Left cardiac atrium (tissue), 4 donors: ENCODE measurements at regions not wholly inside any gene's neighbourhood (a gene's known extent, or its start where the extent isn't known, plus 50 kb on each side); places are given as distances from the start of the nearest gene placed in this dataset.

Source experiments
- ATAC-seq, 2 donors: fragments of 200-7000 bp; cut with Tn5 transposase; one replicate each; pipeline ENCODE4 v1.9.1; 2020; ENCODE audit warnings: mild to moderate bottlenecking in 2 of 2, moderate library complexity in 2 of 2
- DNase-seq: peaks from one replicate; pipeline ENCODE4 v3.0.0-alpha.2; 2020
- intact Hi-C, 2 donors: fragments of 100-400 bp; cut with DNase I; formaldehyde crosslinking; loops; one replicate each; pipeline versions ENCODE4 v1.14.1 to v1.15.1; 2022 to 2023
- donor health status: DM: no; HTN: yes; CAD: no.
- donor health status: DM: no; HTN: yes; CAD: no; lungs with severe emphysema.
- donor health status: DM: yes; HTN: yes; CAD: no.
- donor health status: Dilated cardiomyopathy.

- no peak for DNase-seq
- intact Hi-C loops: no loop called here
- peak in 1 of 2 donors; percentile 38 for ATAC-seq
Measured at GRCh38 chr16:64892835-64893785, 228.8 kb downstream of the CDH11 start.

DNA sequence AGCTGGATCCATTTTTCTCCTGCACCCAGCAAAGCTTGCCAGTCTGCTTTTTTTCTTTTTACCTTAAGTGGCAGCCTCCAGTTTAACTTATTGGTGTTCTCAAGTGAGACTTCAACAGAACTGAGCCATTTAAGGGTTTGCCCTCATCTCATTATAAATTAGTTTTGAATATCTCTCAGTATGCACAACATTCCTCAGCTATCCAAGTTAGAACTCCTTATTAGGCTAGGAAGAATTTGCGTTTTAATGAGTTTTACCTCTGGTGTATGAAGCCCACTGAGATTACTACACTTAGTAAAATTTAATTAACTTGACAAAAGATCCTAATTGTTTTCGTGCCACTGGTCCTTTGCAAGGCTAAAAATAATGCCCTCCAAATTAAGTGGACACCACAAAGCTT lies 232.4 kb downstream of the CDH11 start:
- DNase-seq (no peak), ATAC-seq (no peak)
- intact Hi-C loops: no loop called here

DNA sequence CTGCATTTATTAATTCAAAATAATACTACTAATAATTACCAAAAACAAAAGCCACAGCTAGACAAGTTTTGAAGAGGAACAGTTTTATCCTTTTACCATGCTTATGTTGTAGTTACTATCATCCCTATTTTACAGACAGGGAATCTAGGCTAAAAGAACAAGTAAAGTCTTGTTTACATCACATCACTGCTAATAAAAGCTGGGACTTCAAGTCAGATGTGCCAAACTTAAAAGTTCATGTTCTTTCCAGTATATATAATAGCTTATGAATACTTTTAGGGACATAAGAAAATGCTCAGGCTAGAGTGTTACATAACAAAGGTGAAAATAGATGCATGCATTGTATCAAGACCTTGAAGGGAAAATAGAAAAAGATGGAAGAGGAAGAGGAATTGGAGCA lies 234.2 kb downstream of the CDH11 start:
- ATAC-seq (no peak), DNase-seq (no peak)
- intact Hi-C loops: no loop called here

DNA sequence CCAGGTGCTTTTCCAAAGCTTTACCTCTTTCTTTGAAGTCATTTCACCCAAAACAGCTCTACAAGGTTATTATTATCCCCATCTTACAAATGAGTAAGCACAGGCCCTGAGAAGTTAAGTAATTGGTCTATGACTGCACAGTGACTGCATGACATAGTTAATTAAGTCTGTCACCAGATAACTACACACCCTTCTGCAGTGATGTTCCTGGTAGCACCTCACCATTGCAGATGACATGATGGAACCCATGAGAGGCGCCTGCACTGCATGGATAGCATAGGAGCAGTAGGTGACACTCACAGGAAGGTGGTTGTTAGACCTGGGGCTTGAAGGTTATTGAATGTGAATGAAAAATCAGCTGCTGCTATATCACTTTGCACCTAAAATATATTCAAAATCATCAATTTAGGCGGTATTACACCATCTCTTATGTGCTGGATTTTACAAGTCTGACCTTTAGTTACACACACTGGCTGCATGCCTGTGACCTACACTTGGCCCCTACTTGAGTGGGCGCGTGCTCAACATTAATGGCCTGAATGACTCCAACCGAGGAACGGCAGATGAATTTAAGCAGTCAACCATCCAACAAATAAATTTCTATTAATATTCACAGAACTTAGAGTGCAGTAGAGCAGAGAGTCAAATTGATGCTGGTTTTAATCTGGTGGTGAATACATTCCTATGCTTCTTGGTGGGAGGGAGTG lies 239.6 kb downstream of the CDH11 start:
- ATAC-seq (peak; percentile 44 to 75), DNase-seq (peak; percentile 32)
- intact Hi-C loops: no loop called here

DNA sequence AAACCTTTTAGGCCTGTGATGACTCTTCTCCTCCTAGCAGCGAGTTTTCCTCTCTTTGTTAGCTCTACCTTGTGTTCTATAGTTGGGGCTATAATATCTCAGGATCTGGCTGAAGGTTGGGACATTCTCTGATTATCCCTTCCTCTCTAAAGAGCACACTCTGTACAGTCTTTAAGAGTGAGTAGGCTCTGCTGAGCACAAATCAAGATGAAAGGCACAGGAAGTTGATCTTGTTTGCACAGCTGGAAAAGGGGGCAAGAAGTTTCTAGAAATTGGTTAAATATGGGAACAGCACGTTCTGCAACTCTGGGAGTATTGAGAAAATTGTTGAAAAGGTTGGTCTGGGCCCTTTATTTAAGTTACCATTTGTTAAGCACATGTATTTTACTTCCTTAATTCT lies 240.9 kb downstream of the CDH11 start:
- intact Hi-C loops: no loop called here
- ATAC-seq (peak in 1 of 2 donors; percentile 40), DNase-seq (no peak)

DNA sequence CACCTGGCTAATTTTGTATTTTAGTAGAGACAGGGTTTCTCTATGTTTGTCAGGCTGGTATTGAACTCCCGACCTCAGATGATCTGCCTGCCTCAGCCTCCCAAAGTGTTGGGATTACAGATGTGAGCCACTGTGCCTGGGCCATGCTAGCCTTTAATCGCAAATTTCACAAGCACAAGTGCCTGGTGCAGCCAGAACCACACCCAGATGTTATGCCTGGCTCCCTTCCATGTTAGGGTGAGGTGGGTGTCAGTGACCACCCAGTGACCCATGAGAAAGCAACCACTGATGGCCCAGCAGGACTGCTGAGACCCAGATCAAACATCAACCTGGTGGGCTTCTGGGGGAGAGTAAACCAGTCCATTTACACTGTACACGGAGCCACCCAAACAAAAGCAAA lies 241.9 kb downstream of the CDH11 start:
- DNase-seq (no peak), ATAC-seq (no peak)
- intact Hi-C loops: no loop called here

DNA sequence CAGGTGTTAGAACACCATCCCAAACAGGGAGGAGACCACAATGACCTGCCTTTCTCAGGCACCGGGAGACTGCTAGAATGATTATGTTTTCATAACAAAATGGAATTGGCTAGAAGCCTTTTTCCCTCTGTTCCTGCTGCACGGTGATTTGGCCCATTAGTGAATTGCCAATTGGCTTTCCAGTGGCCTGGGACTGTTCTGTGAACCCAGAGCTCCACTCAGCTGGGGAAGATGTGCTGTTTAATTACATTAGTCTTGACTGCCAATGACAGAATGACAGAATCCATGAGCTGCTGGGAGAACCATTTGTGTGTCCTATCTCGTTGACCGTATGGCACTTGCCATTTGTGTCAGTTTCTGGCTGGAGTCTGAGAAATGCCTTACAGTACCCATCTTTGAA lies 242.9 kb downstream of the CDH11 start:
- DNase-seq (no peak), ATAC-seq (no peak)
- intact Hi-C loops: no loop called here

DNA sequence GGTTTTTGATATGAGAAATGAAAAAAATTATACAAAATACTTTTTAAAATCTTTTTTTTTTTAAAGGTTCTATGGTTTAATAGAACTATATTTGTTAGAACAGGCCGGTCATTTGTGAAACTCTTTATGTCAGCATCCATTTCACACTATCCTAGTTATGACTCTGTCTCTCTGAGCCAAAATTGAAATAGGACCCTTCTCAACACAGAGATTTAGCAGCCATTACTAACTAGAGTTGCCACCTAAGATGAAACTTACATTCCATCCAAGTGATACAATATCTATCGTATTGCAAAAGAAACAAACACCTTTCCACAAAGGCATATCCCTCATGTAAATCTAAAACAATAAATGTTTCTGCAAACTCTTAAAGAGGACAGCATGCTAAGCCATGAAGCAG lies 249.8 kb downstream of the CDH11 start:
- no peak for DNase-seq
- ATAC-seq: no peak
- intact Hi-C loops: no loop called here

DNA sequence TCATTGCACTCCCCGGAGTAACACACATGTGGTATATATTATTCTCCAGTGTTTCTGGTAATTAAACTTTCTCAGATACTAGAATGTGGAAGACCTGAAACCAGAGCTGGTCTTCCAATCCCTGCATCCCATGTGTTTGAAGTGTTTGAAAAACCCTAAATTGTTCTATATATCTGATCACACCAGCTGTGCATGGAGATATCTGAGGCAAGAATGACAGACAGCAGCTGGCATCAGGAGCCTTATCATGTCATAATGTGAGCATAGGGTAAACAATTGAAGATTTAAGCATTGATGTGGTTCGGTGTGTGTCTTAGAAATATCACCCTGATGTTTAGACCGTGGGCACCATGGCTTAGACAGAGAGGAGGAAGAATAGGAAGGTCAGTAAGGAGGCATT lies 251.0 kb downstream of the CDH11 start:
- intact Hi-C loops: no loop called here
- no peak for ATAC-seq
- DNase-seq: no peak

DNA sequence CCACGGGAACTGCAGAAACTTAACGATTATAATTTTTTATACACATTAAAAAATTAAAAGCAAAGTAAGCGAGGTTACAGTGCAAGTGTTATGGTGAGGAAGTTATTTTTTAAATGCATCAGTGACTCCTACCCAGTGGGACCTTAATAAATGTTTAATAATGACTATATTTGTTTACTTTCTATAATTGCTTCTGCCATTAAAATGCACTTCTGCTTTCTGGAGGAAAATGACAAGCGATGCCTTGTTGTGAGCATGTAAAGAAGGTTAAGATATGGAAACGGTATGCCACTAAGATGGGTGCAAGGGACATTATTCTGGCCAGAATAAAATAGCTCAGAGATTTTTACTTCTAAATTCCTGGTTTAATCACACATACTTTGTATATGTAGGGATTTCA lies 252.1 kb downstream of the CDH11 start:
- DNase-seq (no peak), ATAC-seq (no peak)
- intact Hi-C loops: no loop called here

DNA sequence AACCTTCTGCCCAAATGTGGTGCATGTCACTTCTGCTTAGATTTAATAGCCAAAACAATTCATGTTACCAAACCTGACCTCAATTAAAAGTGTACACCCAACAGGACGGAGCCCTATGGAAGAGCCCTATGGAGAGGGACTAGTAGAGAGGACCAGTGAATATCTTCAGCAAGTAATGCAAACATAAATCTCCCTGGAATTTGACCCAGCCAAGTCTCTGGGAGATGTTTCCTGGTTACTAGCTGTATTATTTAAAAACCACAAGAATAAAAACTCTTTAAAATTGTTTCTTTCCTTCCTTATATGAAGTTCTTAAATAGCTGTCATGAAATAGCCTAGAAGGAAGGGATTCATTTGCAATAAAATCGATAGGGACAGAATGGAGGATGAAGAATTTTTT lies 255.8 kb downstream of the CDH11 start:
- intact Hi-C loops: no loop called here

DNA sequence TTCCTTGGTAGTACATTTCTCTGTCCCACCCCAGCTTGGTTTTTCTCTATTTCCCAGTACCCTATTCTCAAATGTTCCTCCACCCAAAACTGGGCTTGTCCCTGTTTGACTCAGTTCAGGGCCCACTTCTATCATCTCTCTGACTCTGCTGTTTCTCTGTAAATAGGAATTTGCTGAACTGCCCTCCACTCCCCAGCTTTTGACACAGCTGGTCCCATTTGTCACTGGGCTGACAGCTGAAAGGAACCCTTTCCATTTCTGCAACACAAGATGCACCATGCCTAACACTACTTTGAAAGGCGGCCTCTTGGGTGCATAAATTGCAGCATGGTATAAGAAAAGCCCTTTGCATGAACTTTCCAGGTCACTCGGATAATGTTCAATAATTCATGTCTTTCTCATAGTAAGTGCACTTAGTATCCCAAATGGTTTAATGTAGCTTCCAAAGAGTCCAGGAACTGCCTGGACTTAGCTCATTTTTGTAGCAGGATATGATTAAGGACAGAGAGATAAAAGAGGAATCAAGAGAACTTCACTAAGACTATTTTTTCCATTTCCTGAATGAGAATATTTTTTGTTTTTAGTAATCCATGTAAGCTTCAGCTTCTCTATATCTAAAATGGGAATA lies 256.7 kb downstream of the CDH11 start:
- DNase-seq (no peak), ATAC-seq (peak in 1 of 2 donors; percentile 62)
- intact Hi-C loops: no loop called here

More for the DNA sequence above, 255.8 kb downstream of the CDH11 start:
- DNase-seq (no peak), ATAC-seq (no peak)

DNA sequence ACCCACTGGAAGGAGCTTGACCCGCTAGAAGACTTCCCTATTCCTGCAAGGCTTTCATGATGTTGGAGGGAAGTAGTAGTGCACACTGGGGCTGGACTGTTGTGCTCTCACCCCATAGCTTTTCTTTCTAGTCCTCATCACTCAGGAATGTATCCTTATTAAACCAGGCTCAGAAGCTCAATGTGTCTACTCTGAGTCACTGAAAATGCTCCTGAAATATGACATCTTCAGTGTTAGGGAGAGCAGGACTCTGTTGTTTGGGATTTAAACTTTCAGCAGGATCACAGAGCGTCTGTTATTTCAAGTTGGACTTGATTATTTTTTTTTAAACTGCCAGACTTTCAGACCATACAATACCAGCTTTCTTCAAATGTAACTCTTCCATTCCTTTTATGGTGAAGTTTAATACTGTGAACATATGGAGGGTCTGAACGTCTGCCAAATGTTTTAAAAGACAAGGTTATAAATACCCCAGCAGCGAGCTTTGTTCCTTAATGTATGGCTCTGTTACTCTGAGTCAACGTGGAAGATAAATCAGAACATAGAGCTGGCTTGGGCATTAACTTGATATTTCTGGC lies 257.5 kb downstream of the CDH11 start:
- peak in 1 of 2 donors; percentile 98 for ATAC-seq

GRCh38 chr16:64858076-64858475 lies 263.8 kb downstream of the CDH11 start:
- ATAC-seq: no peak
- DNase-seq: no peak
- intact Hi-C loops: no loop called here

More for the DNA sequence above, 257.5 kb downstream of the CDH11 start:
- intact Hi-C loops: no loop called here
- DNase-seq: no peak

GRCh38 chr16:64857411-64857810 lies 264.5 kb downstream of the CDH11 start:
- no peak for ATAC-seq
- DNase-seq: no peak
- intact Hi-C loops: no loop called here

GRCh38 chr16:64853551-64853950 lies 268.3 kb downstream of the CDH11 start:
- DNase-seq (no peak), ATAC-seq (no peak)
- intact Hi-C loops: no loop called here

DNA sequence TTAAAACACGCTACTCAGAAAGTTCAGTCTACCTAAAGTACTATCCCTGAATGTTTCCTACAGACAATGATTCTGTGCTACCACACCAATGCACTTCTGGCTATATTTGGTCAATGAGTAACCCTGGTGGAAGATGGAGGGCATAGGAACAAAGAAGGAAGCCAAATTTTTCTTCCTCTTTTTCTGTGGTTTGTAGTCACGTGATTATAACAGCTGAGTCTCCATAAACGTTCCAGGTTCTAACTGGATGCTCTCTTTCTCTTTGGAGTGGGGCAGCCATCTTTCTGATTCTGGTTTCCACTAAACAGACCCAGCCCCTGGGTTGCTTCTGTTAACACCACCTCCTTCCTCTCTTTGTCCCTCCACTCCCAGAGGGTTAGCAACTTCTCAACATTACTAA lies 274.9 kb downstream of the CDH11 start:
- ATAC-seq (no peak), DNase-seq (no peak)
- intact Hi-C loops: no loop called here

GRCh38 chr16:64845071-64845470 lies 276.8 kb downstream of the CDH11 start:
- ATAC-seq: no peak
- DNase-seq: no peak
- intact Hi-C loops: no loop called here

DNA sequence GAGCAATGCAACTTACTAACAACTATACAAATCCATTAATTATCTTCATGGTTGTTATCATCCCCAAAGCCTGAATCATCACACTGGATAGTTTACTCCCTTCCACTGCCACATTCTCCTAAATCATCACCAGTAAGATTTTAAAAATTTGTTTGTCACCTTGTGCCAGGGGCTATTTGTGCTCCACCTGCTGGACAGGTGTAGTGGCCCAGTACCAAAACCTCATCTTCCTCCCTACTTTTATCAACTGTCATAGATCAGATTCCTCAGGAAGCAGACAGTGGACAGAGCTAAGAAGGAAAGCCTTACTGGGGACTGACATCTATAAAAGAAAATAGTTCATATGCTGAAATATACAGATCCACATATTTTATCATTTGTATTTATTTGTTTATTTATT lies 280.4 kb downstream of the CDH11 start:
- intact Hi-C loops: no loop called here
- no peak for ATAC-seq
- no peak for DNase-seq

DNA sequence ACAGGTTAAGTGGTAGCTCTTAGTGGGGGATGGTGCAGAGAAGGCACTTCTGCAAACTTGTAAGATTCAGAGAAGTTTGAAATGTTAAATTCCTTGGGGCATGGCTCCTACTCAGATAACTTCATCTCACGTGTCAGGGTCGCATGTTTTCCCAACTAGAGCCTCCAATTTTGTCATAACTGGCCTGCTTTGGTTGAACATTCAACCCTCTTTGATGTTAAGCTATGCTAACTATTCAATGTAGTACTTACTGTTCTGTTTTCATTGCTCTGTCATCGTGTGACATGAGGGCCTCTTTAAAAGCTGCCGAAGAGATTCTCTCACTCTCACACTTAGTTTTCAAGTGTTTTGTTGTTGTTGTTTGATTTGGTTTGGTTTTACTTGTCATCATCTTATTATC lies 280.8 kb downstream of the CDH11 start:
- no peak for ATAC-seq
- DNase-seq: no peak
- intact Hi-C loops: no loop called here
